NCI-H2081 treated with DMSO at 0.1 percent for 48 hours (cell line): ENCODE measurements at regions not wholly inside any gene's neighbourhood (a gene's known extent, or its start where the extent isn't known, plus 50 kb on each side); places are given as distances from the start of the nearest gene placed in this dataset.
"Not testable (repeated sequence)": the region's sequence is repeated elsewhere in the genome, so short reads cannot be mapped to it uniquely, and the experiment has no call there.

Experiments used
- DNase-seq: peaks from one replicate; lab custom pipeline; 2025; lab: John Stamatoyannopoulos, UW

GRCh38 chr9:10835791-10836463 is 223.1 kb upstream of the PTPRD start:
- no peak for DNase-seq

GRCh38 chr9:10843151-10843550 is 230.3 kb upstream of the PTPRD start:
- no peak for DNase-seq

GRCh38 chr9:10855847-10856246 is 243.0 kb upstream of the PTPRD start:
- no peak for DNase-seq

- DNase-seq = no peak
Observed at GRCh38 chr9:10858817-10859216, 246.0 kb upstream of the PTPRD start.

- no peak for DNase-seq
Observed at GRCh38 chr9:10863476-10863875, 250.7 kb upstream of the PTPRD start.

GRCh38 chr9:10867194-10867593 is 254.4 kb upstream of the PTPRD start:
- DNase-seq = no peak

GRCh38 chr9:10869687-10870086 is 256.9 kb upstream of the PTPRD start:
- DNase-seq = no peak

GRCh38 chr9:10873999-10874398 is 261.2 kb upstream of the PTPRD start:
- DNase-seq = no peak

- no peak for DNase-seq
Observed at GRCh38 chr9:10875752-10876151, 262.9 kb upstream of the PTPRD start.

- no peak for DNase-seq
Observed at GRCh38 chr9:10876333-10876732, 263.5 kb upstream of the PTPRD start.

GRCh38 chr9:10890266-10890665 is 277.5 kb upstream of the PTPRD start:
- DNase-seq = not testable (repeated sequence)

- no peak for DNase-seq
Observed at GRCh38 chr9:10899509-10899908, 286.7 kb upstream of the PTPRD start.

GRCh38 chr9:10903969-10904368 is 291.2 kb upstream of the PTPRD start:
- DNase-seq = no peak

- no peak for DNase-seq
Observed at GRCh38 chr9:10910779-10911178, 298.0 kb upstream of the PTPRD start.

GRCh38 chr9:10911373-10911772 is 298.6 kb upstream of the PTPRD start:
- DNase-seq = no peak

GRCh38 chr9:10917001-10917400 is 304.2 kb upstream of the PTPRD start:
- DNase-seq = no peak

- DNase-seq = no peak
Observed at GRCh38 chr9:10921671-10922070, 308.9 kb upstream of the PTPRD start.

GRCh38 chr9:10925896-10926295 is 313.1 kb upstream of the PTPRD start:
- no peak for DNase-seq

GRCh38 chr9:10928372-10928771 is 315.6 kb upstream of the PTPRD start:
- DNase-seq = no peak

GRCh38 chr9:10930081-10930480 is 317.3 kb upstream of the PTPRD start:
- no peak for DNase-seq

GRCh38 chr9:10946676-10947410 is 334.0 kb upstream of the PTPRD start:
- no peak for DNase-seq

- no peak for DNase-seq
Observed at GRCh38 chr9:10957878-10958277, 345.1 kb upstream of the PTPRD start.

- DNase-seq = no peak
Observed at GRCh38 chr9:10961883-10962282, 349.1 kb upstream of the PTPRD start.

- DNase-seq = no peak
Observed at GRCh38 chr9:10983251-10983650, 370.4 kb upstream of the PTPRD start.
